ENCODE measurements at regions not wholly inside any gene's neighbourhood (a gene's known extent, or its start where the extent isn't known, plus 50 kb on each side); places are given as distances from the start of the nearest gene placed in this dataset.
"Not testable (repeated sequence)": the region's sequence is repeated elsewhere in the genome, so short reads cannot be mapped to it uniquely, and the experiment has no call there.

- CTCF ChIA-PET; H3K27me3 Mint-ChIP-seq; DNase-seq; H3K9me3 Mint-ChIP-seq (ENCODE audit: insufficient read depth); H3K4me1 ChIP-seq (ENCODE audit: control insufficient read depth in 2 of 2, insufficient read depth in 2 of 2, low read length in 2 of 2); H4K20me1 ChIP-seq (ENCODE audit: control insufficient read depth, insufficient read depth, low read length, poor library complexity, severe bottlenecking); H3K36me3 ChIP-seq (replicated peaks in 1 of 2; ENCODE audit: control extremely low read depth in 1 of 2, control insufficient read depth in 1 of 2, extremely low read depth in 1 of 2, insufficient read depth in 2 of 2, low read length in 1 of 2); intact Hi-C loops (cut with micrococcal nuclease); H2AFZ ChIP-seq (ENCODE audit: insufficient read depth, low read depth, low read length, poor library complexity, severe bottlenecking); H3K27ac ChIP-seq (ENCODE audit: low read length in 2 of 2); H3K4me3 ChIP-seq (ENCODE audit: control extremely low read depth in 1 of 5, extremely low read depth in 1 of 5, insufficient read depth in 1 of 5, low read depth in 2 of 5, low read length in 4 of 5); H3K27ac Mint-ChIP-seq; H3K9me3 ChIP-seq (ENCODE audit: control extremely low read depth in 1 of 3, control insufficient read depth in 2 of 3, insufficient read depth in 1 of 3, low read length in 2 of 3); H3K4me2 ChIP-seq (replicated peaks; ENCODE audit: low read depth, low read length, poor library complexity, severe bottlenecking); H3K9ac ChIP-seq (ENCODE audit: low read length); H3K4me1 Mint-ChIP-seq; H3K4me3 Mint-ChIP-seq; ATAC-seq (ENCODE audit: low read depth); H3K27me3 ChIP-seq (replicated peaks in 1 of 4; ENCODE audit: control extremely low read depth in 1 of 4, control insufficient read depth in 3 of 4, insufficient read depth in 4 of 4, low read length in 3 of 4); POLR2A ChIA-PET; H3K79me2 ChIP-seq (ENCODE audit: control insufficient read depth, insufficient read depth, low read length): not testable (repeated sequence)
- WGBS (ENCODE audit: insufficient coverage) = no CpG with 5 or more reads among the region's 2 CpGs
These were observed 198.4 kb upstream of the EDNRB start for GRCh38 chr13:78117070-78117469.

GRCh38 chr13:78105656-78106055 is 187.0 kb upstream of the EDNRB start:
- H3K27me3 ChIP-seq (replicated peaks in 1 of 4; ENCODE audit: control extremely low read depth in 1 of 4, control insufficient read depth in 3 of 4, insufficient read depth in 4 of 4, low read length in 3 of 4) = no peaks in the 10 kb centered on the region
- no peaks in the 10 kb centered on the region for H3K4me1 ChIP-seq (ENCODE audit: control insufficient read depth in 2 of 2, insufficient read depth in 2 of 2, low read length in 2 of 2)
- ChIA-PET POLR2A (no interaction called here), CTCF (interaction anchor here (1.4 kb wide), 2 partner anchors 13 to 16 kb away, joined by 3 read pairs; no protein-coding TSS in a partner anchor)
- H4K20me1 ChIP-seq (ENCODE audit: control insufficient read depth, insufficient read depth, low read length, poor library complexity, severe bottlenecking) = no peaks in the 10 kb centered on the region
- H3K27ac Mint-ChIP-seq = no peak overlapping the region
- H3K4me3 Mint-ChIP-seq = no peak overlapping the region
- no peaks in the 10 kb centered on the region for H3K9me3 ChIP-seq (ENCODE audit: control extremely low read depth in 1 of 3, control insufficient read depth in 2 of 3, insufficient read depth in 1 of 3, low read length in 2 of 3)
- H3K4me3 ChIP-seq (ENCODE audit: control extremely low read depth in 1 of 5, extremely low read depth in 1 of 5, insufficient read depth in 1 of 5, low read depth in 2 of 5, low read length in 4 of 5) = no peak overlapping the region
- no peaks in the 10 kb centered on the region for H3K36me3 ChIP-seq (replicated peaks in 1 of 2; ENCODE audit: control extremely low read depth in 1 of 2, control insufficient read depth in 1 of 2, extremely low read depth in 1 of 2, insufficient read depth in 2 of 2, low read length in 1 of 2)
- H3K9ac ChIP-seq (ENCODE audit: low read length) = no peak overlapping the region
- H3K9me3 Mint-ChIP-seq (ENCODE audit: insufficient read depth) = no peaks in the 10 kb centered on the region
- intact Hi-C loops (cut with micrococcal nuclease) = no loop called here
- no peak overlapping the region for H3K27ac ChIP-seq (ENCODE audit: low read length in 2 of 2)
- ATAC-seq (ENCODE audit: low read depth) (no peak), DNase-seq (no peak)
- no peaks in the 10 kb centered on the region for H3K4me1 Mint-ChIP-seq
- H3K4me2 ChIP-seq (replicated peaks; ENCODE audit: low read depth, low read length, poor library complexity, severe bottlenecking) = no peak overlapping the region
- H3K27me3 Mint-ChIP-seq = no peaks in the 10 kb centered on the region
- H2AFZ ChIP-seq (ENCODE audit: insufficient read depth, low read depth, low read length, poor library complexity, severe bottlenecking) = no peak overlapping the region
- H3K79me2 ChIP-seq (ENCODE audit: control insufficient read depth, insufficient read depth, low read length) = no peaks in the 10 kb centered on the region
- TF ChIP-seq EZH2 (IDR thresholded peaks at IDR 0.05; ENCODE audit: borderline replicate concordance, insufficient read depth, low read depth, low read length, poor library complexity, severe bottlenecking) = no peak
- no peak for TF ChIP-seq CTCF (IDR thresholded peaks at IDR 0.05)

Data from B cell (primary cell).